SK-N-SH (cell line): ENCODE measurements at regions not wholly inside any gene's neighbourhood (a gene's known extent, or its start where the extent isn't known, plus 50 kb on each side); places are given as distances from the start of the nearest gene placed in this dataset.

Source experiments
- CTCF ChIP-seq: fragments of 200-600 bp; sonication (generic); IDR thresholded peaks from 2 replicates; pipeline ENCODE4 v1.6.1; 2017; ENCODE audit warnings: antibody characterized with exemption, mild to moderate bottlenecking, moderate library complexity
- ELF1 ChIP-seq: IDR thresholded peaks from 2 replicates; pipeline ENCODE4 v1.4.0; 2012
- EZH2phosphoT487 ChIP-seq: fragments of 200-600 bp; sonication (generic); IDR thresholded peaks from 2 replicates; pipeline ENCODE4 v1.6.1; 2017; ENCODE audit warnings: low read depth, mixed run types, mild to moderate bottlenecking, antibody characterized with exemption, moderate library complexity, borderline replicate concordance
- MAX ChIP-seq: IDR thresholded peaks from 2 replicates; pipeline ENCODE4 v1.4.0; 2012; ENCODE audit warnings: low read depth
- POLR2AphosphoS5 ChIP-seq: IDR thresholded peaks from 2 replicates; pipeline ENCODE4 v1.6.1; 2012; ENCODE audit warnings: low read depth, low read length
- RCOR1 ChIP-seq: fragments of 150-350 bp; IDR thresholded peaks from 2 replicates; pipeline ENCODE4 v1.6.1; 2017; ENCODE audit warnings: antibody characterized with exemption, low read length
- RFX5 ChIP-seq: IDR thresholded peaks from 2 replicates; pipeline ENCODE4 v1.6.1; 2012; ENCODE audit warnings: mild to moderate bottlenecking, improper control_type of control experiment, low read length
- USF2 ChIP-seq: fragments of 150-350 bp; IDR thresholded peaks from 2 replicates; pipeline ENCODE4 v1.6.1; 2017; ENCODE audit warnings: antibody characterized with exemption, low read length, low read depth, borderline replicate concordance

- no peak for TF ChIP-seq RCOR1
- no peak for TF ChIP-seq MAX
- no peak for TF ChIP-seq CTCF
- TF ChIP-seq POLR2AphosphoS5 = no peak
- no peak for TF ChIP-seq RFX5
- no peak for TF ChIP-seq ELF1
- TF ChIP-seq EZH2phosphoT487 = no peak
- no peak for TF ChIP-seq USF2
Measured at GRCh38 chr5:165837286-165837685, 2331.9 kb downstream of the MAT2B start.
